ENCODE measurements at regions not wholly inside any gene's neighbourhood (a gene's known extent, or its start where the extent isn't known, plus 50 kb on each side); places are given as distances from the start of the nearest gene placed in this dataset.
"Not testable (repeated sequence)": the region's sequence is repeated elsewhere in the genome, so short reads cannot be mapped to it uniquely, and the experiment has no call there.

DNA sequence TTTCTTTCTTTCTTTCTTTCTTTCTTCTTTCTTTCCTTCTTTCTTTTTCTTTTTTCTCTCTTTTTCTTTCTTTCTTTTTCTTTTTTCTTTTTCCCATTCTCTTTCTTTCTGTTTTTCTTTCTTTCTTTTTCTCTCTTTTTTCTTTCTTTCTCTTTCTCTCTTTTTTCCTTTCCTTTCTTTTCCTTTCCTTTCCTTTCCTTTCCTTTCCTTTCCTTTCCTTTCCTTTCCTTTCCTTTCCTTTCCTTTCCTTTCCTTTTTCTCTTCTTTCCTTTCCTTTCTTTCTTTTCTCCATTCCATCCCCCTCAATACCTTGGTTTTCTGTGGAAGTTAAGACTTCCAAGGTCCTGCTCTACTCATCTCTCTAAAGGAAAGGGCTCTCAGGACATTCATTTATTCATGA lies 102.8 kb upstream of the CLNK start:
- Histone ChIP-seq H3K27ac (no peak overlapping the region), H3K4me3 (no peak overlapping the region)

DNA sequence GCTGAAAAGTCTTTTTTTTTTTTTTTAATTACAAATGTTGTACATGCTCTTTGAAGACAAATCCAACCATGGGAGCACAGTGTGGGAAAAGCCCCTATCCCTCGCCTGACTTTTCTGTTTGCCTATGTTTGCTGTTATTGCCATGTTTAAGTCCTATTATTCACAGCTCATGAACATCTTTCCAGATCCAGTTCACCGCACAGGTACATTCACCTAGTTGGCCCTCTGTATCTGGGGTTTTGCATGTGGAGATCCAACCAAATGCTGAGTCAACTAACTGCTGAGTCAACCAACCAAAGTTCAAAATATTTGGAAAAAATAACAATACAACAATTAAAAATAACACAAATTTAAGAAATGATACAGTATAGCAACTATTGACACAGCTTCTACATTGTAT lies 100.1 kb upstream of the CLNK start:
- Histone ChIP-seq H3K4me3 (no peak overlapping the region), H3K27ac (no peak overlapping the region)

DNA sequence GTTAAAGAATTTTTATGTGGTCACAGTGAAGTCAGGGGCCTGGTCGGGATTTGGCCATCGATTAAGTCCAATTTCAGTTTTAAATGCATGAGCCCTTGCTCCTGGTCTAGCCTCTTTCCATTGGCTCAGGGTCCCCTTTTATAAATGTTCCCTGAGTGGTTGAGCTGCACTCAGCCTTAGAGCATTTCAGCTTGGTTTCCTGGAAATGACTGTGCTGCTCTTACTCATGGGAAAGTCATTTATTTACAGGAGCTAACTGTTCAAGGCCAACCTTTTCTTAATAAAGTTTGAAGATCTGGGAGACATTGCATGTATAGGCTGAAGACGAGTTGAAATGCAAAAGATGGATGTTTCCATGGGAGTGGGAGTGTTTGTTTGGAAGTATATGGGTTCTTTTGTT lies 98.8 kb upstream of the CLNK start:
- H3K4me3 ChIP-seq = no peak overlapping the region
- H3K27ac ChIP-seq = no peak overlapping the region

DNA sequence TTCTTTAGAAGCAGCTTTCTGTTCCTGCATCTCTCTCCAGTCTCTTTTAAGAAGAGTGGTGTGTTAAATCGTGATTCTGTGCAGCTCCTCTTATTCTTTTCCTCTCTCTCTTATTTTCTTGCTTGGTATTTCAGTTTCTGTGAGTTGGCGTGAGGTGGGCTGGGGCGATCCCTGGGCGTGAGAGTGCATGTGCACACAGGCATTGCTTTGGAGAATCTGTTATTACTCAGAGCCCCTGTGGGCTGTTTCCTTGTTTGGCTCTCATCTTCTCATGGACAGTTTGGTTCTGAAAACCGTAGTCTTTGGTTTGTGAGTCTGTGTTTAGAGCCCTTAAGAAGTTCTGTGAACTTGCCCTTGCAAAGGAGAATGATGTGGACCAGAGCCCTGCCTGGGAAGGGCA lies 97.2 kb upstream of the CLNK start:
- no peak overlapping the region for H3K27ac ChIP-seq
- no peak overlapping the region for H3K4me3 ChIP-seq

DNA sequence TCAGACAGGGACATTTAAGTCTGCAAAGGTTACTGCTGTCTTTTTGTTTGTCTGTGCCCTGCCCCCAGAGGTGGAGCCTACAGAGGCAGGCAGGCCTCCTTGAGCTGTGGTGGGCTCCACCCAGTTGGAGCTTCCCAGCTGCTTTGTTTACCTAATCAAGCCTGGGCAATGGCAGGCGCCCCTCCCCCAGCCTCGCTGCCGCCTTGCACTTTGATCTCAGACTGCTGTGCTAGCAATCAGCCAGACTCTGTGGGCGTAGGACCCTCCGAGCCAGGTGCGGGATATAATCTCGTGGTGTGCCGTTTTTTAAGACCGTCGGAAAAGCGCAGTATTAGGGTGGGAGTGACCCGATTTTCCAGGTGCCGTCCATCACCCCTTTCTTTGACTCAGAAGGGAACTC lies 96.2 kb upstream of the CLNK start:
- not testable (repeated sequence) for H3K27ac ChIP-seq, H3K4me3 ChIP-seq

DNA sequence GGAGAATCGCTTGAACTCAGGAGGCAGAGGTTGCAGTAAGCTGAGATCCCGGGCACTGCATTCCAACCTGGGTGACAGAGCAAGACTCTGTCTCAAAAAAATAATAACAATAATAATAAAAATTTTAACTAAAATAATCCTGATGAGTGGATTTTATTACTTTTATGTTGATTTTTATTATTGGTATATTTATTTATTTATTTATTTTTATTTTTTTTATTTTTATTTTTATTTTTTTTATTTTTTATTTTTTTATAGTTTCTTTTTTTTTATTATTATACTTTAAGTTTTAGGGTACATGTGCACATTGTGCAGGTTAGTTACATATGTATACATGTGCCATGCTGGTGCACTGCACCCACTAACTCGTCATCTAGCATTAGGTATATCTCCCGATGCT lies 90.6 kb upstream of the CLNK start:
- not testable (repeated sequence) for H3K27ac ChIP-seq, H3K4me3 ChIP-seq

DNA sequence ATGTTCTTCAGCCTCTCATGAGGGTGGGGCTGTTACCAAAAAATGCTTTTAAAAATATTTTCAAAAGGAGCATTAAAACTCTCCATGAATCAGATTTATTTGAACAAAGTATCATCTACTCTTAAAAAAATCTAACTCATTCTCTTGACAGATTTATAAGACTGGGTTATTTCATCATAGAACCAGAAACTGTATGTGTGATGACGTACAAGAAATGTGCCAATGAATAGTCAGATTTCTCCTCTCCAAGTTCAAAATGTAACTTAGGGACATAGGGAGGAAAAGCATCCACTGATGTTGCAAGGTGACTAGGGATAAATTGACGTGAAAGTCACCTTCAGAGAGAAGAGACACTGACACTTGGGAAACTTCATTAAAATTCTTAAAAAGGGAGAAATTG lies 89.1 kb upstream of the CLNK start:
- Histone ChIP-seq H3K27ac (no peak overlapping the region), H3K4me3 (no peak overlapping the region)

DNA sequence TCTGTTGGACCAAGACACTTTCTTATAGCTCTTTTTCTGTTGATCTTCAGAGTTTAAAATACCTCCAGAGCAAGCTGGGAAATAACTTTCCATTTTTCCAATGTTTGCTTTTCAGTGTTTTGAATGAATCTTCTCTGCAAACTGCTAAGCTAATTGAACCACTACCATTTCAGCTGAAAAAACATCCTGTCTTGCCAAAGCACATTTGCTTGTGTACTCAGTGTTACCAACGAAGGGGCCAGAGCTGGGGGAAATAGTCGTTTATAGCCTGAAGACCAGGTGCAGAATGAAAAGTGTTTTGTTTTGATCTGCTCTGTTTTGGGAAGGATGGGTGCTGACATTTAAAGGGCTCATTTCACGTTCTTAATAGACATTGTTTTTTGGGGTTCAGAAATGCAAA lies 88.4 kb upstream of the CLNK start:
- Histone ChIP-seq H3K4me3 (no peak overlapping the region), H3K27ac (no peak overlapping the region)

DNA sequence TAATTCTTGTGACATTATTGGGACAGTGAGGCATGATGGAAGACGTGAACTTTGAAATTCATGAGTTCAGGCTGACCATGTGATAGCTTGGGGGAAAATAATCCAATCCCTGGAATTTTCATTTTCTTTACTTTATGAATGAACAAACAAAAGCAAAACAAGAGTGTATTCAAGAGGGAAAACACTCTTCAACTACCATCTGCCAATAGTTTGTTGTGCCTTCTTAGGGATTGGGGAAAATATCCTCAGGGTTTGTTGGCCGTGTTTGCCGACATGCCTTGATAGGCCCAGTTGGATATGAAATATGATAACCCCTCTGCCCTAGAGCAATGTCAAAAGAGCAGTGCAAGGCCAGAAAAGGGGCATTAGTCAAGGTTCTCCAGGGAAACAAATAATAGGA lies 80.8 kb upstream of the CLNK start:
- Histone ChIP-seq H3K4me3 (no peak overlapping the region), H3K27ac (no peak overlapping the region)

DNA sequence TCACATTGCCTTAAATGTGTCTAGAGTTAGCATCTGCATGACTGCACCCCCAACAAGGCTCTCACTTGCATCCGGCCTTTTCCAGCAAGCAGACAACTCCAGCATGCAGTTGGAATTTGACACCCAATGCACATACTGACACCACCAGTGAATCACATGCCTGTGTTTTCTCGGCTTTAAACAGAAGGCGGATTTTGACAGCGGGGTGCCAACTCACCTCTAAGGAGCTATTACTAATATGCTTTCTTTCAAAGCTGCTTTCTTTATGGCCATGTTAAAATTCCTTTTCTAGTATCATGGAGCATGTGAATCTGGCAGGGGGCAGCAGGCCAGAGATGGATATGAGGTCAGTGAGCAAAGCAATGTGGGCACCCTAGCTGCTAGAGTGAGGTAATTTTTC lies 78.0 kb upstream of the CLNK start:
- no peak overlapping the region for H3K27ac ChIP-seq
- H3K4me3 ChIP-seq = no peak overlapping the region

DNA sequence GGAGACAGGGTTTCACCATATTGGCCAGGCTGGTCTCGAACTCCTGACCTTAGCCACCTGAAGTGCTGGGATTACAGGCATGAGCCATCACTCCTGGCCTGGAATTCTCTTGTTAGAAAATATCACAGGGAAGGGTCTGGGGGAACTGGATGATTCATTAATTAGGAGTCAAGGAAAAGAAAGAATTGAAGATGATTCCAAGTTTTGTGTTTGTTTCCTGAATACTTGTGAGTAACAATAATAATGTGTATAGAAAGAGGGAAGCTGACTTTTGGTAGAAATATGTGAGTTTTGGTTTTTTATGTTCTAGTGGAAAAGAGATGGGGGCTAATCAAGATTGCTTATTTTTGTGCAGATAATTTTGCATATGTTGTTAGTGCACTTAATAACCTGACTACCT lies 77.3 kb upstream of the CLNK start:
- H3K27ac ChIP-seq = no peak overlapping the region

DNA sequence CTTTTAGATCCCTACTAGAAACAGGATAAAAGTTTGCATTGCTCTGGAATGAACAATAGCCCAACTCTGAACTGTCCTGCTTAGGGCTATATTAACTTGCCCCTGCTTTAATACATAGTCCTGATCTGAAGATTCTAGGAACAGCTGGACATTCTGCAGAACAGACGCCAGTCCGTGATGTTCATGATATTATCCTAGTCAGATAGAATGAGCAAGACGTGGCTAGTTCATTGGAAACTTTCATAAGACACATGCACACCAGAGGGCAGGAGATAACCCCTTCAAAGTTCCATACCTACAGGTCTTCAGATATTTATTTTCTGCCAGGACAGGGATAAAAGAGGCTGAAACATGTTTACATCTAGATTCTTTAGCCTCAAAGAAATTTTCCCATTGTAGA lies 75.5 kb upstream of the CLNK start:
- H3K27ac ChIP-seq = no peak overlapping the region
- no peak overlapping the region for H3K4me3 ChIP-seq

More for the DNA sequence above, 77.3 kb upstream of the CLNK start:
- no peak overlapping the region for H3K4me3 ChIP-seq

DNA sequence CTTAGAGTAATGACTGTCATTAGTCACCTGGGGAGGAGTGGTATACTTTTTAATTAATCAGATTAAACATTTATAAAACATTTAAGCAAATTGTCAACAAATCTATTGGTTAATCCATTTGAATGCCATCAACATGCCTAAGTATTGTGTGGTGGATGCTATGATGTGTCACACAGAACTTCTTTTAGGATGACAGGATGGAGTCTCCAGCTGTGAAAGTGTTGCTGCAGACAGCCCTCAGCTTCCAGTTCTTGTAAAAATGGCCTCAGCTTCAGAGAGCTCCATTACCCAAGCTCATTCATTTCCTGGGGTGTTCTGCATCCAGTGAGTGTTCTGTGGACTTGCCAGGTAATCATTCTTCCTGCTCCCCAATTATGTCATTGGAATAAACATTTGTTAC lies 74.3 kb upstream of the CLNK start:
- H3K27ac ChIP-seq = no peak overlapping the region
- H3K4me3 ChIP-seq = no peak overlapping the region

DNA sequence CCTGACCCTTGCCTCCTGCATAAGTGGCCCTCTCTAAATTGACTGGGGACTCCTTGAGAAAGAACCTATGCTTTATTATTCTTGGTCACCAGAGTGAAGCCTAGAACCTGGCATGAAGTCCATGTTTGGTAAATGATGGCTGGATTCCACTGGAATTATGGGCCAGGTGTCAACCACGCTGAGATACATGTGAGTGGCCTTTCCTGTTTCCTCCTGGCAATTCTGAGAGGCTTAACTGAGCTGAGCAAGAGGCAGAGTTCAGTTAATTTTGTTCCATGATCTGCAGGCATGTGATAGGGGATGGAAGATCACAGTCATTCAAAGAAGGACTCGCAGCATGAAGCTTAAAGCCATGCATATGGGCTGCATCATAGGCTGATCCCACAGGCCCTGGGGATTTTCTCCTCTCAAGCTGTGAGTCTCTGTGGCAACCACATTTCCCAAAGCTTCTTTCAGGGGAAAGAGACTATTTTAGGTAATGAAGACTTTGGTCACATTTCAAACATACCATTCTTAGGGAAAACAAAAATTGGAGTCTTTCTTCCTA lies 69.4 kb upstream of the CLNK start:
- Histone ChIP-seq H3K4me3 (no peak overlapping the region), H3K27ac (no peak overlapping the region)

DNA sequence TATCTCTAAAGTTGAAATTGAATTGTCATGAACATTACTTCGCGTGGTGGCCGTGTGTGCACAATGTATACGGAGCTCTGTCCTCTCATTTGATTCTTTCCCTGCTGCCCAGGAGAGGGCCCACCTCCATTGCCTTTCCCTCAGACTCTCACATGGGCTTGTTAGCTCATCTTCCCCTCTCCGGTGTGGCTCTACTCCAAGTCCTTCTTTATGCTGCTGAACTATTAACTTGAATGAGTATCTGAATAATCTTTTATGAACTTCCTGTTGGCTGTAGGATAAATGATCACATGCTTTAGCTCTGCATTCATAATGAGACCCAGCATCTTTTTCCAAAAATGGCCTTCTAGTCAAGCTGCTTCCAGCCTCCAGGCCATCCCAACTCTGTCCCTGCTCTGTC lies 68.8 kb upstream of the CLNK start:
- H3K4me3 ChIP-seq = no peak overlapping the region
- no peak overlapping the region for H3K27ac ChIP-seq

DNA sequence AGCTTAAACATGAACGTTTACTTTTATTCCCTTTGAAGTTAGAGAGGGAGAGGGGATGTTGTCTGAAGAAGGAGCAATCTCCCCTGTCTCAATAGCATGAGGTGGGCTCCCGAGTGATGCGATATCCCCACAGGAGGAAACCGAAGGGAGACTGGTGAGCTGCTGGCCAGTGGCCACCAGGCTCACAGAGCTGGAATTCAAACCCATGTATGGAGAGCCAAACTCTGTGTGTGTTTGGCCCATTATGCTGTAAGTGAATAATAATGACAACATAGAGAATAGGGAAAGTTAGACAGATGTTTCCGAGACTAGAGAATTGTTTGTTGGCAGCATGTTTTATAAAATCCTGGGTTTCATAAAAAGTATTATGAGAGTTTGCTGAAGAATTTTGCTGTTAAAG lies 66.1 kb upstream of the CLNK start:
- Histone ChIP-seq H3K4me3 (no peak overlapping the region), H3K27ac (no peak overlapping the region)

DNA sequence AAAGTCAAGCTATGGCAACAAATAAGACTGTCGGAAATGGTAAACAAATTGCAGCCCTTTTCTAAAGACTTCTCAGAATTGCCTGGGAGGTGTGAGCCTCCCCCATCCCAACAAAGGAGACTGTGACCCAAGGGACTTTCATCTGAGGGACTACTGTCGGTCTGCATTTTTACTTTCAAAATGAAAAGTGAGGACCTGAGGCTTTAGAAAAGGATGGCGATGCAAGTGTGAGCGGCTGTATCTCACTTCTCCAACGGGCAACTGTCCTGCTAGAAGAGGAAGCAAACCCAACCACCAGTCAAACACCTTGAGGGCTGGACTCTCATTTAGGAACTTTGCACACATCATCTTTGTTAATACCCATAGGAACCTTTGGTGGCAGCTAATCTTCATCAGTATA lies 62.6 kb upstream of the CLNK start:
- H3K4me3 ChIP-seq = no peak overlapping the region
- no peak overlapping the region for H3K27ac ChIP-seq

DNA sequence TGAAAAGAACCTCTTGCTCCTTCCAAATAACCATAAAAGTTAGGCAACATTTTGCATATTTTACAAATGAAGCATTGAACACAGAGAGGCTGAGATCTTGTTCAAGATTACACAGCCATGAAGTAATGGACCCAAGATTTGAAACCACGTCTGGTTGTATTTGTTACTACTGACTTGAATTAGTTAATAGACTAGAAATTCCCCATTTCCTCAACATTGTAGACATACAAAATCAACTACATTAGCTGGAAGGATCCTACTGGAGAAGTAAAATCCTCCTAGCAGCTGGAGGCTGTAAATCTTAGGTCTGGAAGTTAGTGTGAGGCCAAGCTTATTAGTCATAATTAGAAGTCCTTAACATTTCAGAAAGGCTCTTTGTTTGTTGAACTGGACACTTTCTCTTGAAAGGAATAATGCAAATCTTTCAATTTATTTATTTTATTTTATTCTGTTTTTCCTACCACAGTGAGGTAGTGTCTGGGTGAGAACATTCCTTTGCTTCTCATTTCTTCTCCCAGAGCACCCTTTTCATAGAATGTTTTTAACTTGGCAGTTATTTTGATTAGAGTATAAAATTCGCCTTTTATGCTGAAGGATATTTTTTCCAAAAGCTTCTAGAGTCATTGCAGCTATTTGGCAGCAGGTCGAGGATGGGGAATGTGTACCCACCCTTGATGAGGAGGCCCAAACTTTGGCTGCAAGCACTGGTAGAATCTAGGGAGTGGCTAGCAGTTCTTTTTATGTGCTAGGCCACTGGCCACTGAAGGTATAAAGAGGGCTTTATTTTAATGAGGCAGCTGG lies 62.0 kb upstream of the CLNK start:
- Histone ChIP-seq H3K27ac (no peak overlapping the region), H3K4me3 (no peak overlapping the region)

DNA sequence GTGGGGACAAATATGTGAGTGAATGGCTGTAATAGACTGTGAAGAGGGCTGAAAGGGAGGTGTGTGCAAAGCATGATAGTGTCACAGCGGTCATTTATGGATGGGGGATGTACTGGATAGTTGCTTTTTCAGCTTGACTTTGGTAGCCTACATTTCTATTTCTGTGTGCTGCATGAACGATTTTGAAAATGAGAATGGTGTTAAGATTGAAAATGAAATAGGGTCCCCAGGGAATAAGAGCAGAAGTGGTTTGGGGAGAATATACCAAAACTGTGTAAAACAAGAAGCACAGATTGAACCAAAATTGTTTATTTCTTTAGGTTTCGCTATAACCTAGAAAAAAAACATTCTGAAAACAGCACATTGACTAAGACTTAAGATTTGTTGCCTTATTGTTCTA lies 58.8 kb upstream of the CLNK start:
- H3K27ac ChIP-seq = no peak overlapping the region
- H3K4me3 ChIP-seq = no peak overlapping the region

DNA sequence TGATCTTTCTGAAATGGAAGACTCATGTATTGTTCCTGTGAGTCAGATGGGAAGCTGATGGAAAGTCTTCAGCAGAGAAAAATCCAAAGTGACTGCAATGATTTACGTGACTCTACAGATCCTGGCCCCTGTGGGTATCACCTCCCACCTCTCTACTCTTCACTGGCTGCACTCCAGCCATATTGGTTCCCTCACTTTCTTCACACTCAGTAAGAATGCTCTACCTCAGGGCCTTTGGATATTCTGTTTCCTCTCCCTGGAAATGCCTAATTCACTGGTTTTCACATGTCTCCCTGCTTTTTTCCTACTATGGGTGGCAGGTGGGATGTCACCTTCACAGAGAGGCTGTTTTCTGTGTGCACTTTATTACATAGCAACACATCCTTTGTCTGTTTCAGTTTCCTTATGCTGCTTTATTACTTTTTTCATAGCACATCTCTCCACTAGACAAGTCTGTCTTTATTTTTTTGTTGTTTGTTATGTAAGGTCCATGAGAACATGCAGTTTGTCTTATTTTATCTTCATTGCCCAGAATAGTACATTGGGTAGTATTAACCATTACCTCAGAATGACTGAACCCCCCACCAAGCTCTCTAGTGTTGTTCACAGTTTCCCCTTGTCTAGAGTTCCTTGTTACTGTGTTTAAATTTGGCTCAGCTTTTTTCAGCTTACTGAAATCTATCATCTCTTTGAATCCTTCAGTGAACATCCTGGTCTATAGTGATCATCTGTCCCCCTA lies 57.6 kb upstream of the CLNK start:
- H3K27ac ChIP-seq = no peak overlapping the region
- no peak overlapping the region for H3K4me3 ChIP-seq

DNA sequence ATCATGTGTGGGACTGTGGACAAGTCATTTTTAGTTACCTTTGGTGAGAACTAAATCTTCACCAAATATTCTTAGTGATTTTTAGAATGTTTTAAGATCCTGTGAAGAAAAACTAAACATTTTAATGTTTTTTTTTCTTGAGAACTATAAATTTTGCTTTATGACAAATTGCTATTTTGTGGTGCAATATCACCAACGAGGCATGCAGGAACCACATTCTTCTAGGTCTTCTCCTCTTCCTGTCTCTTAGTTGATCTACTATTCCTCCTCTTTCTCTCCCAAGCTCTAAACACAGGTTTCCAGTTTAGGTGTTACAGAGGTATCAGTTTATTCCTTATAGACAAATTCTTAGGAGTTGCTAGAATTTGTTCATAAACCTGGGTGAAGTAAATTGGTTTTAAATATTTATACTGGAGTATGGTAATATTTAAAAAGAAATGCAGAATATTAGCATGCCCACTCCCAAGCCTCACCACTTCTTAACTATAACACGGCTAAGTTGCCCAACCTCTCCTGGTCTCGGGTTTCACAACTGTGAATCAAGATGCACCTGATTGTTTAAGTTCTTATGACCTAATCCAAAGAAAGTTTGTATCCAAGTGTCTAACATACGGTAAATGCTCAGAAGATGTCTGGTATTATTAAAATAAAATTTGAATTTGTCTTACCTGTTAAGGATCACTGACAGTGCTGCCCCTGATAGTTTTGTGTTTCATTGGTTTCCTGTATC lies 56.5 kb upstream of the CLNK start:
- Histone ChIP-seq H3K4me3 (no peak overlapping the region), H3K27ac (no peak overlapping the region)

All from skin epidermis (tissue), 12 donors.